Activated CD4-positive, alpha-beta T cell treated with anti-CD3 and anti-CD28 coated beads for 36 hours (primary cell): ENCODE measurements at regions not wholly inside any gene's neighbourhood (a gene's known extent, or its start where the extent isn't known, plus 50 kb on each side); places are given as distances from the start of the nearest gene placed in this dataset.
"Not testable (repeated sequence)": the region's sequence is repeated elsewhere in the genome, so short reads cannot be mapped to it uniquely, and the experiment has no call there.

ENCODE experiments used
- ATAC-seq: fragments of 200-7000 bp; cut with Tn5 transposase; one replicate; pipeline ENCODE4 v1.10.0; 2021; ENCODE audit warnings: mild to moderate bottlenecking, moderate library complexity
- CTCF ChIA-PET: fragments of 350-600 bp; sonication (Branson Sonifier 250); formaldehyde crosslinking; loops from one replicate; lab custom pipeline; 2021; ENCODE audit warnings: antibody characterized with exemption; lab: Charles Lee
- POLR2A ChIA-PET: fragments of 350-600 bp; sonication (Branson Sonifier 250); formaldehyde crosslinking; loops from one replicate; lab custom pipeline; 2021; ENCODE audit warnings: antibody characterized with exemption, inconsistent platforms; lab: Charles Lee
- DNase-seq: peaks from one replicate; pipeline ENCODE4 v3.0.0-alpha.2; 2020
- H3K27ac Mint-ChIP-seq: one replicate; pipeline ENCODE4 v1.8.0; 2021; ENCODE audit warnings: mixed read lengths
- H3K27me3 Mint-ChIP-seq: one replicate; pipeline ENCODE4 v1.8.0; 2021; ENCODE audit warnings: mixed read lengths
- H3K36me3 Mint-ChIP-seq: one replicate; pipeline ENCODE4 v1.8.0; 2021; ENCODE audit warnings: low read depth, mixed read lengths
- H3K4me1 Mint-ChIP-seq: one replicate; pipeline ENCODE4 v1.8.0; 2021; ENCODE audit warnings: mixed read lengths
- H3K4me3 Mint-ChIP-seq: one replicate; pipeline ENCODE4 v1.8.0; 2021; ENCODE audit warnings: mild to moderate bottlenecking, moderate library complexity, mixed read lengths
- H3K9me3 Mint-ChIP-seq: one replicate; pipeline ENCODE4 v1.8.0; 2021; ENCODE audit warnings: low read depth, mixed read lengths
- intact Hi-C, 2 experiments: fragments of 100-400 bp; cut with DNase I in 1 of 2; cut with micrococcal nuclease in 1 of 2; formaldehyde crosslinking; loops; one replicate each; pipeline versions ENCODE4 v1.14.2 to v1.15.1; 2022 to 2024; cut with DNase I, micrococcal nuclease

- CTCF ChIA-PET, DNase-seq: not testable (repeated sequence)
- peaks cover 23% of the 10 kb centered on the region for H3K27me3 Mint-ChIP-seq
Observed at GRCh38 chr5:37207-37606, 54.8 kb upstream of the PLEKHG4B start.

DNA sequence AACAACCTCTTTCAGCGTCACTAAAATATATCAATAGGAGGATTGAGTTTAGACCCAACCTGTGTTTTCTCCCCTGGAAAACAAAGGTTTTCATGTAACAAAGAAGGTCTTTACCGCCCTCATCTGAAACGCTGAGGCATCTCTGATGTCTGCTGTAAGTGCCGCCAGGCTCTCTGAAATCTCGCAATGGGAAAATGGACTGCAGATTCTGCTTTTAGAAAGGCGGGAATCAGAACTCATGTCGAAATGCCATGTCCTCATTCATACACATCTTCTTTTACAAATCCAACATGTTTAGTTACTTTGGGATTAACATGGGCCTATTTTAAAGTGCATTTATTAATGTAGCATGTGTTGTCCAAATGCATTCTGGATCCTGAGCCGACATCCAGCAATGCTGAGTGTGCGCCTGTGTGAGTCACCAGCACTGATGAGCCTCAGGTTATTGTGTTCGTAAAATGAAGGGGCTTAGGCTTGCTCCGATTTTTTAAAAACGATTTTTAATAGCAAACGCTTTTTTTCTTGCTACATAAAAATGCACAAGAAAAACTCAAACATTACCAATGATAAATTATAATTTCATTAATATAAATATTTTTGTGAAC is 51.9 kb upstream of the PLEKHG4B start:
- Mint-ChIP-seq H3K27ac (no peak overlapping the region), H3K36me3 (no peaks in the 10 kb centered on the region), H3K4me1 (no peaks in the 10 kb centered on the region), H3K27me3 (peaks cover 22% of the 10 kb centered on the region), H3K4me3 (no peak overlapping the region), H3K9me3 (no peaks in the 10 kb centered on the region)
- ATAC-seq (no peak), DNase-seq (no peak)
- ChIA-PET CTCF (no interaction called here), POLR2A (no interaction called here)
- intact Hi-C loops, result no loop called here

More at GRCh38 chr5:37207-37606, 54.8 kb upstream of the PLEKHG4B start:
- intact Hi-C loops, H3K9me3 Mint-ChIP-seq, H3K4me1 Mint-ChIP-seq, H3K27ac Mint-ChIP-seq, H3K36me3 Mint-ChIP-seq, H3K4me3 Mint-ChIP-seq, ATAC-seq: not testable (repeated sequence)
- POLR2A ChIA-PET, result interaction anchor here (0.7 kb wide), 1 partner anchor 307 kb away, joined by 3 read pairs; no protein-coding TSS in a partner anchor
